Nephron (organoid): ENCODE measurements at regions not wholly inside any gene's neighbourhood (a gene's known extent, or its start where the extent isn't known, plus 50 kb on each side); places are given as distances from the start of the nearest gene placed in this dataset.

Source experiments
- H3K27ac Mint-ChIP-seq, 3 experiments: 2 replicates each; pipeline ENCODE4 v1.8.0; 2020; ENCODE audit warnings: mixed read lengths in 3 of 3, mild to moderate bottlenecking in 2 of 3, moderate library complexity in 1 of 3
- H3K27me3 Mint-ChIP-seq: 2 replicates; pipeline ENCODE4 v1.8.0; 2021; ENCODE audit warnings: low read depth, mild to moderate bottlenecking, moderate library complexity, mixed read lengths
- H3K36me3 Mint-ChIP-seq: 2 replicates; pipeline ENCODE4 v1.8.0; 2020; ENCODE audit warnings: low read depth, mixed read lengths
- H3K4me1 Mint-ChIP-seq: 2 replicates; pipeline ENCODE4 v1.8.0; 2020; ENCODE audit warnings: mixed read lengths
- H3K4me3 Mint-ChIP-seq, 3 experiments: 2 replicates each; pipeline ENCODE4 v1.8.0; 2020; ENCODE audit warnings: mild to moderate bottlenecking in 3 of 3, mixed read lengths in 3 of 3, moderate library complexity in 2 of 3
- H3K9me3 Mint-ChIP-seq: 2 replicates; pipeline ENCODE4 v1.8.0; 2020; ENCODE audit warnings: mixed read lengths
- CTCF ChIP-seq, 3 experiments: fragments of 200-600 bp; sonication (generic); IDR thresholded peaks; one replicate each; pipeline ENCODE4 v1.5.0; 2021; ENCODE audit warnings: antibody characterized with exemption in 3 of 3; ENCODE audit not compliant: unreplicated experiment in 3 of 3

- Mint-ChIP-seq H3K27me3 (no peaks in the 10 kb centered on the region), H3K9me3 (peaks cover 10% of the 10 kb centered on the region), H3K27ac (no peak overlapping the region), H3K36me3 (no peaks in the 10 kb centered on the region), H3K4me1 (peaks cover 3% of the 10 kb centered on the region), H3K4me3 (no peak overlapping the region)
- TF ChIP-seq CTCF (IDR thresholded peaks at IDR 0.05; ENCODE audit: unreplicated experiment in 3 of 3): no peak
These were observed 145.3 kb downstream of the S1PR1 start for GRCh38 chr1:101382135-101382534.

GRCh38 chr1:101388904-101389546 is 152.2 kb downstream of the S1PR1 start:
- Mint-ChIP-seq H3K27ac (no peak overlapping the region), H3K4me3 (no peak overlapping the region), H3K36me3 (no peaks in the 10 kb centered on the region), H3K9me3 (peaks cover 15% of the 10 kb centered on the region), H3K4me1 (no peaks in the 10 kb centered on the region), H3K27me3 (no peaks in the 10 kb centered on the region)
- TF ChIP-seq CTCF (IDR thresholded peaks at IDR 0.05; ENCODE audit: unreplicated experiment in 3 of 3): no peak

DNA sequence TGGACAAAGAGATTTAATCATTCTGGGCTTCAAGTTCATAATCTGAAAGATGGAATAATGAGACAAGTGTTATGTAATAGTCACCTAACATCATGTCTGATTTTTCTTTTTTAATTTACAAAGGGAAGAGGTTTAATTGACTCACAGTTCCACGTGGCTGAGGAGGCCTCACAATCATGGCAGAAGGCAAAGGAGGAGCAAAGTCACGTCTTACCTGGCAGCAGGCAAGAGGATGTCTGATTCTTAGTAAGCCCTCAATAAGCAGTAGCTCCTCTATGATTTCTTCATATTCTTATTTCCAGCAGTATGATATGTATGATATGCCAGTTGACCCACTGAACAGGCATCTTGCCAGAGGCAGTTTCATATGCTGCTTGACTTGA is 152.7 kb downstream of the S1PR1 start:
- Mint-ChIP-seq H3K27me3 (no peaks in the 10 kb centered on the region), H3K4me3 (no peak overlapping the region), H3K9me3 (peaks cover 15% of the 10 kb centered on the region), H3K4me1 (no peaks in the 10 kb centered on the region), H3K27ac (no peak overlapping the region), H3K36me3 (no peaks in the 10 kb centered on the region)
- no peak for TF ChIP-seq CTCF (IDR thresholded peaks at IDR 0.05; ENCODE audit: unreplicated experiment in 3 of 3)

DNA sequence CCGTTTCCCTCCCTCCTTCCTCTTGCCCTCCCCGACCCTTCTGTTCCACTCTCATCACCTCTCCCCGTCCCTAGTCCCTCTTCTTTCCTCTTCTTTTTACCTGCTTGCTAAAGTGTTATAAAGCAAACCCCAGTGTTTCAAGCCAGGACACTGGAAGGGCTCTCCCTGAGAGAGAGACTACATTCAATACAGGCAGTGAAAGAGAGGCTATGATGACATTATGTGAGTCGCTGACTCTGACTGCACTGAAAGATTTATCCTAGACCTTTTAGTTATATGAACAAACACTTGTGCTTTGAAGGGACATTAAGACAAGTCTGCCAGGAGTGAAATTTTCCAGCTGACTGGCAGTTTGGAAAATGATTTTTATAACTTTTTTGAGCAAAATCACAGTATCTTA is 155.7 kb downstream of the S1PR1 start:
- Mint-ChIP-seq H3K36me3 (no peaks in the 10 kb centered on the region), H3K27ac (no peak overlapping the region), H3K9me3 (peaks cover 8% of the 10 kb centered on the region), H3K4me3 (no peak overlapping the region), H3K4me1 (no peaks in the 10 kb centered on the region), H3K27me3 (no peaks in the 10 kb centered on the region)
- TF ChIP-seq CTCF (IDR thresholded peaks at IDR 0.05; ENCODE audit: unreplicated experiment in 3 of 3): no peak

DNA sequence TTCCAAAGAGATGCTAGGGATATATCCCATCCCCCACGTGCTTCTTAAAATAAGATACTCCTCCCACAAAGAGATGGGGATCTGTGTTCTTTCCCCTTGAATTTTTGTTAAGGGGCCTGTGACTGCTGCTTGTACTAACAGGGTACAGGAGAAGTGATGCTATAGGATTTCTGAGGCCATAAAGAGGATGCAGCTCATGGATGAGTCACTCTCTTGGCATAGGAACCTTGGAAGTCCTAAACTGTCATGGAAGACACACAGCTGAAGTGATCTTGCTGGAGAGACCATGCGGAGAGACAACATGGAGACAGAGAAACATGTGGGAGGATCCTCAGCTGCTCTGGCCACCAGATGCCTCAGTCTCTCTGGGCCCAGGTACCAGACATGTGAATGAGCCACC is 157.2 kb downstream of the S1PR1 start:
- H3K9me3 Mint-ChIP-seq: no peaks in the 10 kb centered on the region
- H3K27ac Mint-ChIP-seq: peak overlapping the region in 1 of 3 experiments; percentile 7
- no peak for TF ChIP-seq CTCF (IDR thresholded peaks at IDR 0.05; ENCODE audit: unreplicated experiment in 3 of 3)
- no peaks in the 10 kb centered on the region for H3K36me3 Mint-ChIP-seq
- no peak overlapping the region for H3K4me3 Mint-ChIP-seq
- no peaks in the 10 kb centered on the region for H3K4me1 Mint-ChIP-seq
- no peaks in the 10 kb centered on the region for H3K27me3 Mint-ChIP-seq

DNA sequence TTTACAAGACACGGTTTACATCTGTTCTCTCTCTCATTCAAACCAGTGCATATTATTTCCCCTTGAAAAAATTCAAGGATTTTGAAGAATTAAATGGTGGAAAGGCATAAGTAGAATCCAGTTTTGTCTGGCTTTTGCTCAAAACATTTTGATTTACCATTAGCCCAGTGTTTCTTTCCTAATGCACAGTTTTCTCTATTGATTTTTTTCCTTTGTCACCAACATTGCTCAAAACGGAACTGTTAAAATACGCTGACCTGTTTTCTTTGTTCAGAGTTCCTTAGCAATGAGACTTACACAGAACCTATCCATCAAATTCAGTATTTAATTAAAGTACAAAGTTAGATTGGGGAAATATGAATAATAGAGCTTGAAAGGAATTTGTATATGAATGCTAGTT is 162.4 kb downstream of the S1PR1 start:
- Mint-ChIP-seq H3K27me3 (no peaks in the 10 kb centered on the region), H3K36me3 (no peaks in the 10 kb centered on the region), H3K4me1 (no peaks in the 10 kb centered on the region), H3K4me3 (no peak overlapping the region), H3K27ac (no peak overlapping the region), H3K9me3 (no peaks in the 10 kb centered on the region)
- no peak for TF ChIP-seq CTCF (IDR thresholded peaks at IDR 0.05; ENCODE audit: unreplicated experiment in 3 of 3)
